Glutamatergic neuron (in vitro differentiated cells): ENCODE measurements at regions not wholly inside any gene's neighbourhood (a gene's known extent, or its start where the extent isn't known, plus 50 kb on each side); places are given as distances from the start of the nearest gene placed in this dataset.

Experiments
- DNase-seq: peaks from one replicate; pipeline ENCODE4 v3.0.0; 2022
- H3K27ac Mint-ChIP-seq: one replicate; pipeline ENCODE4 v1.8.0; 2020; ENCODE audit warnings: mild to moderate bottlenecking, mixed read lengths, inconsistent platforms; ENCODE audit not compliant: unreplicated experiment
- H3K27me3 Mint-ChIP-seq: one replicate; pipeline ENCODE4 v1.8.0; 2020; ENCODE audit warnings: mild to moderate bottlenecking, moderate library complexity, mixed read lengths, inconsistent platforms; ENCODE audit not compliant: unreplicated experiment
- H3K36me3 Mint-ChIP-seq: one replicate; pipeline ENCODE4 v1.8.0; 2020; ENCODE audit warnings: mild to moderate bottlenecking, mixed read lengths, inconsistent platforms; ENCODE audit not compliant: unreplicated experiment
- H3K4me1 Mint-ChIP-seq: one replicate; pipeline ENCODE4 v1.8.0; 2020; ENCODE audit warnings: mild to moderate bottlenecking, low read depth, mixed read lengths, inconsistent platforms; ENCODE audit not compliant: unreplicated experiment
- H3K4me3 Mint-ChIP-seq: one replicate; pipeline ENCODE4 v1.8.0; 2020; ENCODE audit warnings: mild to moderate bottlenecking, mixed read lengths, inconsistent platforms; ENCODE audit not compliant: unreplicated experiment
- H3K9me3 Mint-ChIP-seq: one replicate; pipeline ENCODE4 v1.8.0; 2020; ENCODE audit warnings: mild to moderate bottlenecking, moderate library complexity, mixed read lengths, inconsistent platforms; ENCODE audit not compliant: unreplicated experiment
- TF ChIP-seq, protein P1 (sequence below): fragments of 200-600 bp; sonication (generic); IDR thresholded peaks from one replicate; pipeline ENCODE4 v1.5.0; 2021; ENCODE audit not compliant: partially characterized antibody, unreplicated experiment

DNA sequence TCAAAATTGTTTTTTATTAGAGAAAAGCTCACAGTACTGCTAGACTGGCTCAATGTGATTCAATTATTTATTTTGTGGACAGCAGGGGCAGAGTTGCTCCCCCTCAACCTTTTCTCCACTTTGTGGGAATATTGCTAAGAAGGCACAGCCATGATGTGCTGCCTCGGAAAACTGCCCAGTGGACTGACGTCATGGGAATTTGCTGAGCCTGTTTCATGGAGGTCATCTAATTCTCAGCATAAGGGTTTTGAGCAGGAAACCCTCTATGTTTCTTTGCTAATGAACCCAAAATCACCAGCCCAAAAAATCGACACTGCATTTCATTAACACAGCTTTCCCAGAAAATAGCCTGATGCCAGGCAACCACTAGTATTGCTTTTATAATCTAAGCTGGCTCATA is 228.8 kb upstream of the FAM3C start:
- H3K36me3 Mint-ChIP-seq, result no peaks in the 10 kb centered on the region
- no peak for DNase-seq
- no peak overlapping the region for H3K27ac Mint-ChIP-seq
- H3K4me3 Mint-ChIP-seq, result no peak overlapping the region
- peaks cover 6% of the 10 kb centered on the region for H3K4me1 Mint-ChIP-seq
- TF ChIP-seq, protein P1, sequence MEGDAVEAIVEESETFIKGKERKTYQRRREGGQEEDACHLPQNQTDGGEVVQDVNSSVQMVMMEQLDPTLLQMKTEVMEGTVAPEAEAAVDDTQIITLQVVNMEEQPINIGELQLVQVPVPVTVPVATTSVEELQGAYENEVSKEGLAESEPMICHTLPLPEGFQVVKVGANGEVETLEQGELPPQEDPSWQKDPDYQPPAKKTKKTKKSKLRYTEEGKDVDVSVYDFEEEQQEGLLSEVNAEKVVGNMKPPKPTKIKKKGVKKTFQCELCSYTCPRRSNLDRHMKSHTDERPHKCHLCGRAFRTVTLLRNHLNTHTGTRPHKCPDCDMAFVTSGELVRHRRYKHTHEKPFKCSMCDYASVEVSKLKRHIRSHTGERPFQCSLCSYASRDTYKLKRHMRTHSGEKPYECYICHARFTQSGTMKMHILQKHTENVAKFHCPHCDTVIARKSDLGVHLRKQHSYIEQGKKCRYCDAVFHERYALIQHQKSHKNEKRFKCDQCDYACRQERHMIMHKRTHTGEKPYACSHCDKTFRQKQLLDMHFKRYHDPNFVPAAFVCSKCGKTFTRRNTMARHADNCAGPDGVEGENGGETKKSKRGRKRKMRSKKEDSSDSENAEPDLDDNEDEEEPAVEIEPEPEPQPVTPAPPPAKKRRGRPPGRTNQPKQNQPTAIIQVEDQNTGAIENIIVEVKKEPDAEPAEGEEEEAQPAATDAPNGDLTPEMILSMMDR, result no peak
- H3K27me3 Mint-ChIP-seq, result no peaks in the 10 kb centered on the region
- H3K9me3 Mint-ChIP-seq, result no peaks in the 10 kb centered on the region

DNA sequence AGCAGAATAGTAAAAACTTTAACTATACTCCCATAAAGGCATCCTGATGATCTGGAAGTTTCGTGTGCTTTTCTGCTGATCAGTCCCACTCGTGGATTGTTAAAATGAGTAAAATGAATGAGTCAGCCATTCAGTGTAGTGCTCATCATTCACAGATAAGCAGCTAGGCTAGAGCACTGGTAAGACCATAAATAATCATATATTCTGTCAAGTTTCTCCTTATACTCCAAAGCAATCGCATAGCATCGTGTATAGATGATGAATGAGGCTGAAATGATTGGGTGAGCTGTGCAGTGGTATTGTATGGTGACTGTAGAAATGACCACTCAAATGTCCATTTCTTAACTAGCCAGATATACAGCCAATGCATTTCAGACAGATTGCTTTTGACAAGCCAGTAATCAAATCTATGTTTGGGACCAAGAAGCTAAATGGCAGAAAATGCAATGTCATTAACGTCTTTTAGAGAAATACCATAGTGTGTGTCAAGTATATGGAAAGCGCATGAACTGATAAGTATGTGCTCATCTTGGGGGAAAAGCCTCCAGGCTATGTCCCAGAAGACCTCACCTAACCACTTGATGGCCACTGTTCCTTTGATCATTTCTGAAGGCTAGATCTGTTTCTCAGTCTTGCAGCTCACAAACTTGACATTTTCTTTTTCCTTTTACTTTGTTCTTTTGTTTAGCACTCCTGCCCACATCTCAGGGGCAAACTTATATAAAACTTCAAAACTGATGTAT is 227.2 kb upstream of the FAM3C start:
- Mint-ChIP-seq H3K27ac (no peak overlapping the region), H3K4me3 (no peak overlapping the region), H3K27me3 (no peaks in the 10 kb centered on the region), H3K4me1 (peaks cover 6% of the 10 kb centered on the region), H3K36me3 (no peaks in the 10 kb centered on the region), H3K9me3 (no peaks in the 10 kb centered on the region)
- TF ChIP-seq, protein P1, result no peak
- DNase-seq, result no peak

DNA sequence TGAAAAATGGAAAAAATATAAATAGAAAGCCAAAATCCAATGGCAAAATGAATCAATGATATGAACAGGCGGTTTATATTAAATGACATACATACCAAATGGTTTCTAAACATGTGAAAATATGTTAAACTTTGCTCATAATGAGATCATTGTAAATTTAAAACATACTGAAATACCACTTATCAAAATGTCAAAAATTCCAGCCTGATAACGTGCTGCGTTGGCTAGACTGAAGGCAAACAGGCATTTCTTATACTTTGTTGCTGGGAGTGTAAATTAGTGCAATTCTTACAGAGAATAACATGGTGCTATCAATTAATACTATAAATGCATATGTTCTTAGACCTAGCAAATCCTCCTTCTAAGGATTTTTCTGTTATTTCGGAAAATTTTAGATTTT is 225.8 kb upstream of the FAM3C start:
- Mint-ChIP-seq H3K27ac (no peak overlapping the region), H3K27me3 (no peaks in the 10 kb centered on the region), H3K4me3 (no peak overlapping the region), H3K36me3 (no peaks in the 10 kb centered on the region), H3K4me1 (peaks cover 6% of the 10 kb centered on the region), H3K9me3 (no peaks in the 10 kb centered on the region)
- TF ChIP-seq, protein P1, result no peak
- no peak for DNase-seq

DNA sequence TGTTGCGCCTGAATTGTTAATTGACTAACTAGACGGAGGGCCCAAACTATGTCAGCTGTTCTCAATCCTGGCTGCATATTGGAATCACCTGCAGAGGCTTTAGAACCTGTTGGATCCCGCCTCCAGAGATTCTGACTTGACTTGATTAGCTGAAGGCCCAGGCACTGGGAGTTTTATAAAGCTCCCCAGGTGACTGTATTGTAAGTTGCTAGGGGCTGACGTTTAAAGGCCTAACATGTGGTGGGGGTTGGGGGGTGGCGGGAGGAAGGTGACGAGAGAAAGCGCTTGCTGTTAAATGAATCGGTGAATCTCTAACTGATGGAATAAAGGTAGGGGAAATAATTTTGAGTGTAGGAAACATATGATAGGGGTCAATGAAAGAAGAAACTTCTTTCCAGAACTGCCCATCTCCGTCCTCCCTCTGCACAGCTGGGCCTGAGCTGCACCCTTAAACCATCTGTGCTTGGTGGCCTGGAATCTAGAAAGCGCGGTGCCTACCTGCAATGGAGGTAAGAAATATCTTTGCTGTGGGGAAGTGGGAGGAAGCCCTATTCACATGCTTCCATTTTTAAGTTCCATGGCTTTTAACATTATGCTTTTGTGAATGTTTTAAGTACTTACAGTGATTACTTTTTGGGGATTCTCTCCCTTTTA is 225.0 kb upstream of the FAM3C start:
- H3K27me3 Mint-ChIP-seq, result no peaks in the 10 kb centered on the region
- no peaks in the 10 kb centered on the region for H3K36me3 Mint-ChIP-seq
- peaks cover 6% of the 10 kb centered on the region for H3K4me1 Mint-ChIP-seq
- no peak overlapping the region for H3K4me3 Mint-ChIP-seq
- no peak for DNase-seq
- TF ChIP-seq, protein P1, result no peak
- no peaks in the 10 kb centered on the region for H3K9me3 Mint-ChIP-seq
- no peak overlapping the region for H3K27ac Mint-ChIP-seq

DNA sequence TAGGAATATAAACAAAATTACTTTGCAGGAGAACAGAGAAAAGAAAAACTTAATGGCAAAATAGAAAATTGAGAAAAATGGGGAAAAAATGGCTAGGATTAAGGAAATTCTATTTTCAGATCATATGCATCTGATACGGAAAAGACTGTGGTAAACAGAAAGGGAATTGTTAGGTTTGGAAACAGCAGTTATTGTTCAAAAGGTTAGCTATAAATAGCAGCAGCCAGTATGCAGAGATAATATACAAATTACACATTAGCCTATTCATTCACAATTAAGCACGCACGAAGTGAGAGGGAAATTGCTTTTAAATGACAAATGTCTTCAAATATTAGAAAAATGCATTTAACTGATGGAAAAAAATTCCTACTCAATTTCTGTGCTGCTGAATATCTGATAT is 224.1 kb upstream of the FAM3C start:
- Mint-ChIP-seq H3K4me3 (no peak overlapping the region), H3K27me3 (no peaks in the 10 kb centered on the region), H3K27ac (no peak overlapping the region), H3K9me3 (no peaks in the 10 kb centered on the region), H3K4me1 (peaks cover 6% of the 10 kb centered on the region), H3K36me3 (no peaks in the 10 kb centered on the region)
- TF ChIP-seq, protein P1, result no peak
- DNase-seq, result no peak
